ENCODE measurements at regions not wholly inside any gene's neighbourhood (a gene's known extent, or its start where the extent isn't known, plus 50 kb on each side); places are given as distances from the start of the nearest gene placed in this dataset.

- Histone ChIP-seq H3K4me3 (ENCODE audit: low read length) (no peak overlapping the region), H3K79me2 (ENCODE audit: low read length) (no peaks in the 10 kb centered on the region), H3K9me3 (ENCODE audit: insufficient read depth, low read length) (no peaks in the 10 kb centered on the region), H3K27ac (ENCODE audit: low read length) (no peak overlapping the region), H3K9ac (ENCODE audit: low read length) (no peak overlapping the region), H3K27me3 (ENCODE audit: low read depth, low read length) (peaks cover 60% of the 10 kb centered on the region), H3K4me1 (ENCODE audit: low read length) (no peaks in the 10 kb centered on the region; the same call in 1 of the 2 replicates), H3K36me3 (replicated peaks; ENCODE audit: low read depth, low read length) (no peaks in the 10 kb centered on the region), H2AFZ (ENCODE audit: low read depth, low read length) (no peak overlapping the region), H4K20me1 (ENCODE audit: insufficient read depth, low read length) (no peaks in the 10 kb centered on the region), H3K4me2 (ENCODE audit: low read length) (no peak overlapping the region)
- TF ChIP-seq, protein P1, sequence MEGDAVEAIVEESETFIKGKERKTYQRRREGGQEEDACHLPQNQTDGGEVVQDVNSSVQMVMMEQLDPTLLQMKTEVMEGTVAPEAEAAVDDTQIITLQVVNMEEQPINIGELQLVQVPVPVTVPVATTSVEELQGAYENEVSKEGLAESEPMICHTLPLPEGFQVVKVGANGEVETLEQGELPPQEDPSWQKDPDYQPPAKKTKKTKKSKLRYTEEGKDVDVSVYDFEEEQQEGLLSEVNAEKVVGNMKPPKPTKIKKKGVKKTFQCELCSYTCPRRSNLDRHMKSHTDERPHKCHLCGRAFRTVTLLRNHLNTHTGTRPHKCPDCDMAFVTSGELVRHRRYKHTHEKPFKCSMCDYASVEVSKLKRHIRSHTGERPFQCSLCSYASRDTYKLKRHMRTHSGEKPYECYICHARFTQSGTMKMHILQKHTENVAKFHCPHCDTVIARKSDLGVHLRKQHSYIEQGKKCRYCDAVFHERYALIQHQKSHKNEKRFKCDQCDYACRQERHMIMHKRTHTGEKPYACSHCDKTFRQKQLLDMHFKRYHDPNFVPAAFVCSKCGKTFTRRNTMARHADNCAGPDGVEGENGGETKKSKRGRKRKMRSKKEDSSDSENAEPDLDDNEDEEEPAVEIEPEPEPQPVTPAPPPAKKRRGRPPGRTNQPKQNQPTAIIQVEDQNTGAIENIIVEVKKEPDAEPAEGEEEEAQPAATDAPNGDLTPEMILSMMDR (IDR thresholded peaks at IDR 0.05; ENCODE audit: low read depth, low read length), result peak; percentile 35
- no peak for TF ChIP-seq EZH2phosphoT487 (IDR thresholded peaks at IDR 0.05; ENCODE audit: low read depth)
Observed at GRCh38 chr3:13192471-13193213, 119.4 kb upstream of the IQSEC1 start.

GRCh38 chr3:13191016-13191415 lies 117.8 kb upstream of the IQSEC1 start:
- no peak for TF ChIP-seq EZH2phosphoT487 (IDR thresholded peaks at IDR 0.05; ENCODE audit: low read depth)
- TF ChIP-seq, protein P1 (IDR thresholded peaks at IDR 0.05; ENCODE audit: low read depth, low read length), result no peak
- Histone ChIP-seq H3K9ac (ENCODE audit: low read length) (no peak overlapping the region), H3K4me2 (ENCODE audit: low read length) (no peak overlapping the region), H3K27ac (ENCODE audit: low read length) (no peak overlapping the region), H3K4me3 (ENCODE audit: low read length) (no peak overlapping the region), H3K36me3 (replicated peaks; ENCODE audit: low read depth, low read length) (no peaks in the 10 kb centered on the region), H3K4me1 (ENCODE audit: low read length) (no peaks in the 10 kb centered on the region; the same call in 1 of the 2 replicates), H3K79me2 (ENCODE audit: low read length) (no peaks in the 10 kb centered on the region), H3K27me3 (ENCODE audit: low read depth, low read length) (peaks cover 52% of the 10 kb centered on the region), H2AFZ (ENCODE audit: low read depth, low read length) (no peak overlapping the region), H4K20me1 (ENCODE audit: insufficient read depth, low read length) (no peaks in the 10 kb centered on the region), H3K9me3 (ENCODE audit: insufficient read depth, low read length) (no peaks in the 10 kb centered on the region)

DNA sequence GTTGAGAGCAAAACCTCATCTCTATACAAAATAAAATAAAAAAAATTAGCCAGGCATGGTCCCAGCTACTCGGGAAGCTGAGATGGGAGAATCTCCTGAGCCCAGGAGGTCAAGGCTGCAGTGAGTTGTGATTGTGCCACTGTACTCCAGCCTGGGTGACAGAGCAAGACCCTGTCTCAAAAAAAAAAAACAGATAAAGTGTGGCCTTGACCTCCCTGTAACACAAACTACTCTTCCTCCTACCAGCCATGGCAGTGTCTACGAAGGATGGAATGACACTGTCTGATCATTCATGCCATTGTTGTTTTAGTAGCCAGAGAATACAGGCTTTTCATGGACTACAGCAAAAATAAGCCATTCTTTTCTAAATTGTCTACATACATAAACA lies 117.1 kb upstream of the IQSEC1 start:
- no peak overlapping the region for H3K27ac ChIP-seq (ENCODE audit: low read length)
- no peak overlapping the region for H2AFZ ChIP-seq (ENCODE audit: low read depth, low read length)
- H3K9ac ChIP-seq (ENCODE audit: low read length), result no peak overlapping the region

GRCh38 chr3:13189639-13190377 lies 116.6 kb upstream of the IQSEC1 start:
- no peak for TF ChIP-seq EZH2phosphoT487 (IDR thresholded peaks at IDR 0.05; ENCODE audit: low read depth)
- TF ChIP-seq, protein P1 (IDR thresholded peaks at IDR 0.05; ENCODE audit: low read depth, low read length), result no peak
- no peak overlapping the region for H2AFZ ChIP-seq (ENCODE audit: low read depth, low read length)
- H3K4me1 ChIP-seq (ENCODE audit: low read length), result no peaks in the 10 kb centered on the region
- no peak overlapping the region for H3K9ac ChIP-seq (ENCODE audit: low read length)
- H3K27me3 ChIP-seq (ENCODE audit: low read depth, low read length), result peaks cover 51% of the 10 kb centered on the region
- H4K20me1 ChIP-seq (ENCODE audit: insufficient read depth, low read length), result no peaks in the 10 kb centered on the region
- H3K4me3 ChIP-seq (ENCODE audit: low read length), result no peak overlapping the region
- H3K36me3 ChIP-seq (replicated peaks; ENCODE audit: low read depth, low read length), result no peaks in the 10 kb centered on the region
- no peak overlapping the region for H3K27ac ChIP-seq (ENCODE audit: low read length)
- no peaks in the 10 kb centered on the region for H3K79me2 ChIP-seq (ENCODE audit: low read length)
- no peak overlapping the region for H3K4me2 ChIP-seq (ENCODE audit: low read length)
- no peaks in the 10 kb centered on the region for H3K9me3 ChIP-seq (ENCODE audit: insufficient read depth, low read length)

More for the DNA sequence above, 117.1 kb upstream of the IQSEC1 start:
- H3K4me1 ChIP-seq (ENCODE audit: low read length), result no peaks in the 10 kb centered on the region
- no peak overlapping the region for H3K4me3 ChIP-seq (ENCODE audit: low read length)
- no peaks in the 10 kb centered on the region for H3K79me2 ChIP-seq (ENCODE audit: low read length)
- no peaks in the 10 kb centered on the region for H3K9me3 ChIP-seq (ENCODE audit: insufficient read depth, low read length)
- H3K4me2 ChIP-seq (ENCODE audit: low read length), result no peak overlapping the region
- H3K27me3 ChIP-seq (ENCODE audit: low read depth, low read length), result peaks cover 51% of the 10 kb centered on the region
- TF ChIP-seq EZH2phosphoT487 (IDR thresholded peaks at IDR 0.05; ENCODE audit: low read depth), result no peak
- TF ChIP-seq, protein P1 (IDR thresholded peaks at IDR 0.05; ENCODE audit: low read depth, low read length), result no peak
- no peaks in the 10 kb centered on the region for H4K20me1 ChIP-seq (ENCODE audit: insufficient read depth, low read length)
- H3K36me3 ChIP-seq (replicated peaks; ENCODE audit: low read depth, low read length), result no peaks in the 10 kb centered on the region
